H9 (cell line): ENCODE measurements at regions not wholly inside any gene's neighbourhood (a gene's known extent, or its start where the extent isn't known, plus 50 kb on each side); places are given as distances from the start of the nearest gene placed in this dataset.
A peak's percentile ranks its signal among the peaks of the same experiment; 100 is the strongest.

Experiments used
- DNase-seq: peaks from one replicate; pipeline ENCODE4 v3.0.0-alpha.2; 2017
- H2AFZ ChIP-seq: one replicate; pipeline ENCODE4 v1.6.1; 2013; ENCODE audit warnings: mild to moderate bottlenecking, low read length, control low read depth, moderate library complexity
- H2AK5ac ChIP-seq: 2 replicates; pipeline ENCODE4 v1.6.1; 2013; ENCODE audit warnings: low read length, control low read depth, mixed read lengths; ENCODE audit not compliant: insufficient read length
- H2BK120ac ChIP-seq: one replicate; pipeline ENCODE4 v1.6.1; 2013; ENCODE audit warnings: low read depth, mild to moderate bottlenecking, low read length, control low read depth, inconsistent platforms; ENCODE audit not compliant: poor library complexity, severe bottlenecking
- H2BK12ac ChIP-seq: 2 replicates; pipeline ENCODE4 v1.6.1; 2013; ENCODE audit warnings: low read length, control low read depth, mixed read lengths, low read depth; ENCODE audit not compliant: insufficient read length
- H2BK15ac ChIP-seq: 2 replicates; pipeline ENCODE4 v1.6.1; 2013; ENCODE audit warnings: low read depth, low read length, control low read depth
- H2BK20ac ChIP-seq: one replicate; pipeline ENCODE4 v1.6.1; 2013; ENCODE audit warnings: low read depth, mild to moderate bottlenecking, low read length, control low read depth, inconsistent platforms; ENCODE audit not compliant: poor library complexity, severe bottlenecking
- H2BK5ac ChIP-seq: 2 replicates; pipeline ENCODE4 v1.6.1; 2013; ENCODE audit warnings: low read length, control low read depth, mixed read lengths; ENCODE audit not compliant: insufficient read length
- H3K14ac ChIP-seq: 2 replicates; pipeline ENCODE4 v1.6.1; 2013; ENCODE audit warnings: low read length, control low read depth; ENCODE audit not compliant: insufficient read depth
- H3K18ac ChIP-seq: 2 replicates; pipeline ENCODE4 v1.6.1; 2013; ENCODE audit warnings: low read depth, mild to moderate bottlenecking, mixed read lengths, low read length, control low read depth; ENCODE audit not compliant: insufficient read length
- H3K23ac ChIP-seq: 2 replicates; pipeline ENCODE4 v1.6.1; 2013; ENCODE audit warnings: low read length, control low read depth, mixed read lengths, low read depth; ENCODE audit not compliant: insufficient read length
- H3K23me2 ChIP-seq: 2 replicates; pipeline ENCODE4 v1.6.1; 2013; ENCODE audit warnings: low read depth, mild to moderate bottlenecking, mixed read lengths, low read length, control low read depth; ENCODE audit not compliant: insufficient read length, poor library complexity, severe bottlenecking
- H3K27ac ChIP-seq: 2 replicates; pipeline ENCODE4 v1.5.1; 2013; ENCODE audit warnings: low read length, control low read depth, mixed read lengths, low read depth; ENCODE audit not compliant: insufficient read length
- H3K27me3 ChIP-seq: 2 replicates; pipeline ENCODE4 v1.6.1; 2013; ENCODE audit warnings: low read length, control low read depth, inconsistent platforms; ENCODE audit not compliant: insufficient read depth
- H3K4ac ChIP-seq: 2 replicates; pipeline ENCODE4 v1.6.1; 2013; ENCODE audit warnings: low read depth, mild to moderate bottlenecking, control low read depth, inconsistent platforms, low read length, moderate library complexity
- H3K4me1 ChIP-seq: 2 replicates; pipeline ENCODE4 v1.6.1; 2013; ENCODE audit warnings: low read length, control low read depth, inconsistent platforms; ENCODE audit not compliant: insufficient read depth
- H3K4me2 ChIP-seq: 2 replicates; pipeline ENCODE4 v1.6.1; 2013; ENCODE audit warnings: low read length, control low read depth, mixed read lengths; ENCODE audit not compliant: insufficient read length, insufficient read depth
- H3K56ac ChIP-seq: 2 replicates; pipeline ENCODE4 v1.6.1; 2013; ENCODE audit warnings: low read depth, mild to moderate bottlenecking, mixed read lengths, low read length, control low read depth; ENCODE audit not compliant: insufficient read length
- H3K79me1 ChIP-seq: 2 replicates; pipeline ENCODE4 v1.6.1; 2013; ENCODE audit warnings: low read depth, mild to moderate bottlenecking, moderate library complexity, low read length, control low read depth, inconsistent platforms; ENCODE audit not compliant: insufficient read depth, poor library complexity, severe bottlenecking
- H3K79me2 ChIP-seq: 2 replicates; pipeline ENCODE4 v1.6.1; 2013; ENCODE audit warnings: low read length, control low read depth, inconsistent platforms; ENCODE audit not compliant: insufficient read depth
- H3K9ac ChIP-seq: 2 replicates; pipeline ENCODE4 v1.6.1; 2013; ENCODE audit warnings: low read length, control low read depth, mixed read lengths; ENCODE audit not compliant: insufficient read length; ENCODE audit errors: extremely low read depth
- H3K9me3 ChIP-seq: one replicate; pipeline ENCODE4 v1.6.1; 2013; ENCODE audit warnings: low read depth, low read length, inconsistent platforms; ENCODE audit not compliant: control insufficient read depth
- H3T11ph ChIP-seq: one replicate; pipeline ENCODE4 v1.6.1; 2013; ENCODE audit warnings: mild to moderate bottlenecking, low read length, control low read depth, inconsistent platforms
- H4K20me1 ChIP-seq: one replicate; pipeline ENCODE4 v1.6.1; 2013; ENCODE audit not compliant: control insufficient read depth, insufficient read length, insufficient read depth
- H4K5ac ChIP-seq: 2 replicates; pipeline ENCODE4 v1.6.1; 2013; ENCODE audit warnings: low read depth, mild to moderate bottlenecking, mixed read lengths, low read length, control low read depth; ENCODE audit not compliant: insufficient read length
- H4K8ac ChIP-seq: replicated peaks from 2 replicates; pipeline ENCODE4 v1.6.1; 2013; ENCODE audit warnings: low read length, control low read depth, mixed read lengths, low read depth; ENCODE audit not compliant: insufficient read length
- H4K91ac ChIP-seq: 2 replicates; pipeline ENCODE4 v1.6.1; 2013; ENCODE audit warnings: low read depth, mild to moderate bottlenecking, moderate library complexity, mixed read lengths, low read length, control low read depth; ENCODE audit not compliant: insufficient read length
- H3K27ac Mint-ChIP-seq, 3 experiments: 2 replicates in 2 of 3; 3 replicates in 1 of 3; pipeline ENCODE4 v1.8.0; 2020 to 2021; ENCODE audit warnings: mixed read lengths in 3 of 3, mild to moderate bottlenecking in 1 of 3, moderate library complexity in 1 of 3
- H3K27me3 Mint-ChIP-seq: 2 replicates; pipeline ENCODE4 v1.8.0; 2021; ENCODE audit warnings: low read depth, mild to moderate bottlenecking, moderate library complexity, mixed read lengths
- H3K36me3 Mint-ChIP-seq, 3 experiments: 2 replicates in 2 of 3; 3 replicates in 1 of 3; pipeline ENCODE4 v1.8.0; 2020 to 2021; ENCODE audit warnings: low read depth in 3 of 3, mixed read lengths in 3 of 3; ENCODE audit not compliant: insufficient read depth in 1 of 3
- H3K4me1 Mint-ChIP-seq, 2 experiments: 2 replicates each; pipeline ENCODE4 v1.8.0; 2020; ENCODE audit warnings: mixed read lengths in 2 of 2
- H3K4me3 Mint-ChIP-seq, 2 experiments: 2 replicates in 1 of 2; 3 replicates in 1 of 2; pipeline ENCODE4 v1.8.0; 2020 to 2021; ENCODE audit warnings: mild to moderate bottlenecking in 2 of 2, mixed read lengths in 2 of 2, moderate library complexity in 1 of 2
- H3K9me3 Mint-ChIP-seq, 2 experiments: 2 replicates in 1 of 2; 3 replicates in 1 of 2; pipeline ENCODE4 v1.8.0; 2020; ENCODE audit warnings: mild to moderate bottlenecking in 2 of 2, mixed read lengths in 2 of 2, moderate library complexity in 1 of 2
- WGBS: extraction: QIAGEN DNeasy Blood & Tissue Kit; methylation state at CpG from one replicate; pipeline ENCODE4 v1.1.7; 2013; ENCODE audit warnings: missing lambda C conversion rate, low lambda C conversion rate, mixed read lengths; ENCODE audit not compliant: insufficient read length; ENCODE audit errors: extremely low coverage; 5-methylcytosine and 5-hydroxymethylcytosine counted together
- TF ChIP-seq, protein P1 (sequence below): fragments of 200-600 bp; sonication (generic); conservative IDR thresholded peaks from 3 replicates; pipeline ENCODE4 v1.8.0; 2021; ENCODE audit warnings: antibody characterized with exemption, mild to moderate bottlenecking

DNA sequence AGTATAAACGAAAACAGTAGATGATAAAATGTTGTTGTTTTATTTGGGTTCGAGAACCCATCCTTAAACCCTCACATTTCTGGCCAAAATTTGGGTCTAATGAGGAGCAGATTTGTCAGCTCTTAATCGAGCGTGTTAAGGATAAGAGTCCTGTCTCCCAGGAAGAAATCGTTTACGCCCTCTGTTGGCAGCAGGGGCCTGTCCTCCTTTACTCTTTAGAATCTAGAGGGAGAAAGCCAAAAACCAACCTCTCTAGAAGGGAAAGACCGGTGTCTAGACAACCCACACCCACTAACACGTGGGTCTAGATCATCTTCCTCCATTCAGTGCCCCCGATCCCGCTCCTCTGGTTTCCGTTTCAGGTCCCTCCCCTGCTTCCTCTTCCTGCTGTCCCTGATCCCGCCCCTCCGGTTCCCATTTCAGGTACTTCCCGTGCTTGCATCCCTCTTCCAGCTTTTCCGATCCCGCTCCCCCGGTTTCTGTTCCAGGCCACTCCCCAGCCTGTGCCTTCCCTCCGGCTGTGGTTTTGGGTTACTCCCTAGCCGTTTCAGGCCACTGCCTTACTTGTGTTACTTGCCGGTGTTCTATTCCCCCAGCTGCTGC, 339.1 kb downstream of the PAPSS1 start:
- Mint-ChIP-seq H3K9me3 (peaks cover 0 to 2% of the 10 kb centered on the region in 2 experiments; a peak in 2 of 5 replicates), H3K27me3 (peaks cover 2% of the 10 kb centered on the region; the same call in 1 of the 2 replicates), H3K36me3 (no peaks in the 10 kb centered on the region; a peak in 3 of 7 replicates), H3K4me1 (peaks cover 5 to 10% of the 10 kb centered on the region in 2 experiments), H3K4me3 (no peak overlapping the region), H3K27ac (no peak overlapping the region)
- Histone ChIP-seq H4K8ac (no peak overlapping the region), H2BK5ac (no peak overlapping the region), H3K23ac (no peak overlapping the region), H3K4me1 (no peaks in the 10 kb centered on the region), H3K18ac (no peak overlapping the region), H2BK120ac (no peak overlapping the region), H4K20me1 (no peaks in the 10 kb centered on the region), H2AFZ (no peak overlapping the region), H4K91ac (peak overlapping the region; percentile 64), H3K27ac (no peak overlapping the region), H3K79me1 (no peaks in the 10 kb centered on the region), H3K4ac (no peak overlapping the region), H3K9ac (no peak overlapping the region), H3T11ph (no peak overlapping the region), H3K9me3 (no peaks in the 10 kb centered on the region), H3K56ac (no peak overlapping the region), H2BK15ac (peak overlapping the region; percentile 24), H3K4me2 (no peak overlapping the region), H2BK20ac (no peak overlapping the region), H3K14ac (no peak overlapping the region), H4K5ac (no peak overlapping the region), H2AK5ac (no peak overlapping the region), H3K79me2 (no peaks in the 10 kb centered on the region), H2BK12ac (no peak overlapping the region), H3K27me3 (no peaks in the 10 kb centered on the region), H3K23me2 (no peaks in the 10 kb centered on the region)
- WGBS: no CpG with 5 or more reads among the region's 20 CpGs
- no peak for DNase-seq
- TF ChIP-seq, protein P1, sequence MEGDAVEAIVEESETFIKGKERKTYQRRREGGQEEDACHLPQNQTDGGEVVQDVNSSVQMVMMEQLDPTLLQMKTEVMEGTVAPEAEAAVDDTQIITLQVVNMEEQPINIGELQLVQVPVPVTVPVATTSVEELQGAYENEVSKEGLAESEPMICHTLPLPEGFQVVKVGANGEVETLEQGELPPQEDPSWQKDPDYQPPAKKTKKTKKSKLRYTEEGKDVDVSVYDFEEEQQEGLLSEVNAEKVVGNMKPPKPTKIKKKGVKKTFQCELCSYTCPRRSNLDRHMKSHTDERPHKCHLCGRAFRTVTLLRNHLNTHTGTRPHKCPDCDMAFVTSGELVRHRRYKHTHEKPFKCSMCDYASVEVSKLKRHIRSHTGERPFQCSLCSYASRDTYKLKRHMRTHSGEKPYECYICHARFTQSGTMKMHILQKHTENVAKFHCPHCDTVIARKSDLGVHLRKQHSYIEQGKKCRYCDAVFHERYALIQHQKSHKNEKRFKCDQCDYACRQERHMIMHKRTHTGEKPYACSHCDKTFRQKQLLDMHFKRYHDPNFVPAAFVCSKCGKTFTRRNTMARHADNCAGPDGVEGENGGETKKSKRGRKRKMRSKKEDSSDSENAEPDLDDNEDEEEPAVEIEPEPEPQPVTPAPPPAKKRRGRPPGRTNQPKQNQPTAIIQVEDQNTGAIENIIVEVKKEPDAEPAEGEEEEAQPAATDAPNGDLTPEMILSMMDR: peak; percentile 38; the same call in 2 of the 3 replicates
